Psoas muscle (tissue), 7 donors: ENCODE measurements at regions not wholly inside any gene's neighbourhood (a gene's known extent, or its start where the extent isn't known, plus 50 kb on each side); places are given as distances from the start of the nearest gene placed in this dataset.
A peak's percentile ranks its signal among the peaks of the same experiment; 100 is the strongest.

Experiments
- ATAC-seq, 4 donors: fragments of 200-7000 bp; cut with Tn5 transposase; one replicate each; pipeline ENCODE4 v1.9.1; 2020; ENCODE audit warnings: moderate library complexity in 3 of 4, mild to moderate bottlenecking in 2 of 4
- DNase-seq, 2 donors: peaks; one replicate each; pipeline ENCODE4 v3.0.0-alpha.2; 2020
- H3K27ac ChIP-seq: fragments of 200-600 bp; one replicate; pipeline ENCODE4 v1.8.0; 2022
- H3K27me3 ChIP-seq, 3 donors: fragments of 200-600 bp in 1 of 3; one replicate each; pipeline versions ENCODE4 v1.6.1 to v1.8.0; 2013 to 2022; ENCODE audit warnings: low read length in 2 of 3, mild to moderate bottlenecking in 2 of 3, moderate library complexity in 1 of 3; ENCODE audit not compliant: insufficient read depth in 3 of 3
- H3K36me3 ChIP-seq, 2 donors: fragments of 200-600 bp in 1 of 2; one replicate each; pipeline versions ENCODE4 v1.6.1 to v1.8.0; 2013 to 2022; ENCODE audit warnings: low read depth in 1 of 2, mild to moderate bottlenecking in 1 of 2, moderate library complexity in 1 of 2; ENCODE audit not compliant: insufficient read depth in 1 of 2
- H3K4me1 ChIP-seq: fragments of 200-600 bp; one replicate; pipeline ENCODE4 v1.8.0; 2022
- H3K4me3 ChIP-seq: fragments of 200-600 bp; one replicate; pipeline ENCODE4 v1.8.0; 2022; ENCODE audit warnings: mild to moderate bottlenecking
- H3K9me3 ChIP-seq: fragments of 200-600 bp; one replicate; pipeline ENCODE4 v1.8.0; 2022
- CTCF ChIP-seq: fragments of 200-600 bp; IDR thresholded peaks from one replicate; pipeline ENCODE4 v1.8.0; 2022; ENCODE audit warnings: antibody characterized with exemption
- WGBS, 3 donors: extraction: QIAGEN DNeasy Blood & Tissue Kit; methylation state at CpG; one replicate each; pipeline versions ENCODE4 v1.1.6 to v1.1.7; 2013; 5-methylcytosine and 5-hydroxymethylcytosine counted together
- intact Hi-C, 2 donors: fragments of 100-400 bp; cut with DNase I; formaldehyde crosslinking; loops; one replicate each; pipeline versions ENCODE4 v1.11.0 to v1.14.2; 2022
- donor health status: healthy with polysubstance abuse.
- donor health status: DM: no; HTN: no; CAD: no; lungs with moderate emphysema.
- donor health status: Bipolar disorder and iron deficiency.
- donor health status: healthy.
- donor health status: DM: yes; HTN: yes; CAD: no.
- donor health status: DM: no; HTN: no; CAD: no.
- donor health status: DM: yes; HTN: yes; CAD: no.

GRCh38 chr9:89714321-89714720 is 109.5 kb downstream of the GADD45G start:
- no peaks in the 10 kb centered on the region for H3K36me3 ChIP-seq
- no peak for DNase-seq
- H3K4me1 ChIP-seq, result no peaks in the 10 kb centered on the region
- intact Hi-C loops, result no loop called here
- no peaks in the 10 kb centered on the region for H3K27me3 ChIP-seq
- peak in 2 of 4 donors; percentile 25 to 36 for ATAC-seq
- H3K27ac ChIP-seq, result no peak overlapping the region
- TF ChIP-seq CTCF, result no peak
- 58 to 78% (median 62%) methylated on average over 5 of the region's 5 CpGs for WGBS, 3 donors
- no peaks in the 10 kb centered on the region for H3K9me3 ChIP-seq
- no peak overlapping the region for H3K4me3 ChIP-seq

- no peaks in the 10 kb centered on the region for H3K27me3 ChIP-seq
- no peaks in the 10 kb centered on the region for H3K4me1 ChIP-seq
- H3K27ac ChIP-seq, result no peak overlapping the region
- no peaks in the 10 kb centered on the region for H3K36me3 ChIP-seq
- WGBS, 3 donors, result 98 to 100% (median 99%) methylated on average over 2 of the region's 2 CpGs
- intact Hi-C loops, result loop anchor here in 1 of 2 donors (5.0 kb wide), 1 partner anchor 38 kb away; no protein-coding TSS in a partner anchor
- H3K4me3 ChIP-seq, result no peak overlapping the region
- no peak for TF ChIP-seq CTCF
- H3K9me3 ChIP-seq, result no peaks in the 10 kb centered on the region
- ATAC-seq, result no peak
- DNase-seq, result no peak
These were observed 110.6 kb downstream of the GADD45G start for GRCh38 chr9:89715318-89715858.

GRCh38 chr9:89715881-89716280 is 111.1 kb downstream of the GADD45G start:
- no peaks in the 10 kb centered on the region for H3K9me3 ChIP-seq
- H3K27me3 ChIP-seq, result no peaks in the 10 kb centered on the region
- H3K4me3 ChIP-seq, result no peak overlapping the region
- DNase-seq, result no peak
- H3K36me3 ChIP-seq, result no peaks in the 10 kb centered on the region
- intact Hi-C loops, result loop anchor here in 1 of 2 donors (5.0 kb wide), 1 partner anchor 39 kb away; no protein-coding TSS in a partner anchor
- peaks cover 2% of the 10 kb centered on the region for H3K4me1 ChIP-seq
- WGBS, 3 donors, result 91 to 93% (median 93%) methylated on average over 3 of the region's 3 CpGs
- ATAC-seq, result no peak
- no peak for TF ChIP-seq CTCF
- H3K27ac ChIP-seq, result no peak overlapping the region

- Histone ChIP-seq H3K4me3 (no peak overlapping the region), H3K27me3 (no peaks in the 10 kb centered on the region), H3K36me3 (no peaks in the 10 kb centered on the region), H3K4me1 (peaks cover 7% of the 10 kb centered on the region), H3K27ac (no peak overlapping the region), H3K9me3 (no peaks in the 10 kb centered on the region)
- intact Hi-C loops, result loop anchor here in 1 of 2 donors (5.0 kb wide), 1 partner anchor 39 kb away; no protein-coding TSS in a partner anchor
- WGBS, 3 donors, result 78 to 89% (median 82%) methylated on average over 3 of the region's 3 CpGs
- no peak for TF ChIP-seq CTCF
- no peak for ATAC-seq
- DNase-seq, result no peak
These were observed 111.7 kb downstream of the GADD45G start for GRCh38 chr9:89716559-89716958.

GRCh38 chr9:89718176-89718575 is 113.4 kb downstream of the GADD45G start:
- no peak overlapping the region for H3K4me3 ChIP-seq
- TF ChIP-seq CTCF, result no peak
- DNase-seq (no peak), ATAC-seq (peak in 2 of 4 donors; percentile 9 to 38)
- no peaks in the 10 kb centered on the region for H3K9me3 ChIP-seq
- intact Hi-C loops, result loop anchor here in 1 of 2 donors (5.0 kb wide), 1 partner anchor 41 kb away; no protein-coding TSS in a partner anchor
- no peaks in the 10 kb centered on the region for H3K27me3 ChIP-seq
- no peak overlapping the region for H3K27ac ChIP-seq
- no peaks in the 10 kb centered on the region for H3K36me3 ChIP-seq
- peaks cover 7% of the 10 kb centered on the region for H3K4me1 ChIP-seq
- 57 to 80% (median 78%) methylated on average over 3 of the region's 3 CpGs for WGBS, 3 donors
